Ovary (tissue), 7 donors: ENCODE measurements at regions not wholly inside any gene's neighbourhood (a gene's known extent, or its start where the extent isn't known, plus 50 kb on each side); places are given as distances from the start of the nearest gene placed in this dataset.

ENCODE experiments used
- DNase-seq, 5 donors: peaks; one replicate each; pipeline ENCODE4 v3.0.0-alpha.2; 2019 to 2020
- H3K27ac ChIP-seq, 2 donors: fragments of 200-600 bp; one replicate each; pipeline versions ENCODE4 v1.5.1 to v1.8.0; 2019 to 2022
- H3K27me3 ChIP-seq: fragments of 200-600 bp; one replicate; pipeline ENCODE4 v1.8.0; 2022
- H3K36me3 ChIP-seq: fragments of 200-600 bp; sonication (generic); one replicate; pipeline ENCODE4 v1.5.1; 2019
- H3K4me1 ChIP-seq: one replicate; pipeline ENCODE4 v1.8.1; 2013; ENCODE audit warnings: mild to moderate bottlenecking, moderate library complexity; ENCODE audit not compliant: insufficient read depth
- H3K4me3 ChIP-seq: fragments of 200-600 bp; sonication (generic); one replicate; pipeline ENCODE4 v1.5.1; 2017
- H3K9me3 ChIP-seq, 2 donors: fragments of 200-600 bp in 1 of 2; sonication (generic) in 1 of 2; one replicate each; pipeline versions ENCODE4 v1.5.1 to v1.8.1; 2013 to 2019; ENCODE audit warnings: mild to moderate bottlenecking in 1 of 2, moderate library complexity in 1 of 2
- CTCF ChIP-seq, 3 donors: fragments of 450-650 bp in 2 of 3; fragments of 200-600 bp in 1 of 3; IDR thresholded peaks; one replicate each; pipeline versions ENCODE4 v1.5.1 to v1.8.0; 2016 to 2022; ENCODE audit warnings: antibody characterized with exemption in 3 of 3, mild to moderate bottlenecking in 1 of 3
- EP300 ChIP-seq: sonication (generic); formaldehyde crosslinking; IDR thresholded peaks from one replicate; pipeline ENCODE4 v1.6.1; 2017; ENCODE audit warnings: antibody characterized with exemption
- POLR2A ChIP-seq: fragments of 450-650 bp; IDR thresholded peaks from one replicate; pipeline ENCODE4 v1.6.1; 2017; ENCODE audit warnings: antibody characterized with exemption, mild to moderate bottlenecking, moderate library complexity
- WGBS, 3 donors: extraction: QIAGEN DNeasy Blood & Tissue Kit in 1 of 3; methylation state at CpG; one replicate each; pipeline versions ENCODE4 v1.1.5 to v1.1.7; 2013 to 2017; 5-methylcytosine and 5-hydroxymethylcytosine counted together
- intact Hi-C, 4 donors: fragments of 100-400 bp; cut with DNase I; formaldehyde crosslinking; loops; one replicate each; pipeline versions ENCODE4 v1.11.0 to v1.15.1; 2022 to 2023
- donor health status: DM: no; HTN: no; CAD: no; lungs with moderate emphysema.
- donor health status: DM: no; HTN: no; CAD: no.
- donor health status: Bipolar disorder and iron deficiency.
- donor health status: DM: no; HTN: no; CAD: no.
- donor health status: DM: yes; HTN: yes; CAD: no.

GRCh38 chr2:12051831-12052230, 305.4 kb downstream of the LPIN1 start:
- Histone ChIP-seq H3K9me3 (no peaks in the 10 kb centered on the region), H3K27me3 (no peaks in the 10 kb centered on the region), H3K4me1 (no peaks in the 10 kb centered on the region), H3K4me3 (no peak overlapping the region), H3K27ac (no peak overlapping the region), H3K36me3 (no peaks in the 10 kb centered on the region)
- WGBS, 3 donors: 77 to 91% (median 89%) methylated on average over 2 of the region's 2 CpGs
- DNase-seq: no peak
- intact Hi-C loops: no loop called here
- TF ChIP-seq EP300 (no peak), CTCF (IDR thresholded peaks at IDR 0.05) (no peak), POLR2A (no peak)

GRCh38 chr2:12052796-12053195, 306.4 kb downstream of the LPIN1 start:
- no peaks in the 10 kb centered on the region for H3K9me3 ChIP-seq
- H3K4me1 ChIP-seq: no peaks in the 10 kb centered on the region
- no peak for DNase-seq
- WGBS, 3 donors: 94 to 97% (median 94%) methylated on average over 3 of the region's 3 CpGs
- intact Hi-C loops: no loop called here
- no peak overlapping the region for H3K27ac ChIP-seq
- no peaks in the 10 kb centered on the region for H3K36me3 ChIP-seq
- no peak overlapping the region for H3K4me3 ChIP-seq
- TF ChIP-seq POLR2A (no peak), CTCF (IDR thresholded peaks at IDR 0.05) (no peak), EP300 (no peak)
- H3K27me3 ChIP-seq: no peaks in the 10 kb centered on the region

- no peak for DNase-seq
- no peak for TF ChIP-seq EP300
- TF ChIP-seq CTCF (IDR thresholded peaks at IDR 0.05): no peak
- no peak for TF ChIP-seq POLR2A
- intact Hi-C loops: no loop called here
- 66 to 72% (median 67%) methylated on average over 3 of the region's 3 CpGs for WGBS, 3 donors
- Histone ChIP-seq H3K4me3 (no peak overlapping the region), H3K9me3 (no peaks in the 10 kb centered on the region), H3K4me1 (peaks cover 2% of the 10 kb centered on the region), H3K27me3 (no peaks in the 10 kb centered on the region), H3K36me3 (no peaks in the 10 kb centered on the region), H3K27ac (no peak overlapping the region)
Measured at GRCh38 chr2:12054956-12055618, 308.7 kb downstream of the LPIN1 start.

GRCh38 chr2:12057436-12058166, 311.2 kb downstream of the LPIN1 start:
- peaks cover 2% of the 10 kb centered on the region for H3K4me1 ChIP-seq
- no peak overlapping the region for H3K4me3 ChIP-seq
- TF ChIP-seq POLR2A: no peak
- TF ChIP-seq CTCF (IDR thresholded peaks at IDR 0.05): no peak
- TF ChIP-seq EP300: no peak

More at GRCh38 chr2:12057436-12058166, 311.2 kb downstream of the LPIN1 start:
- Histone ChIP-seq H3K36me3 (no peaks in the 10 kb centered on the region), H3K9me3 (no peaks in the 10 kb centered on the region), H3K27ac (no peak overlapping the region), H3K27me3 (no peaks in the 10 kb centered on the region)
- intact Hi-C loops: no loop called here
- 75 to 84% (median 82%) methylated on average over 12 of the region's 12 CpGs for whole genome bisulfite sequencing, 3 donors
- DNase-seq: no peak
